Body of pancreas (tissue), 4 donors: ENCODE measurements at regions not wholly inside any gene's neighbourhood (a gene's known extent, or its start where the extent isn't known, plus 50 kb on each side); places are given as distances from the start of the nearest gene placed in this dataset.

Experiments
- POLR2A ChIP-seq, 3 donors: fragments of 450-650 bp; IDR thresholded peaks; one replicate each; pipeline ENCODE4 v1.6.1; 2016; ENCODE audit warnings: antibody characterized with exemption in 3 of 3, mild to moderate bottlenecking in 2 of 3
- TF ChIP-seq, protein P1 (sequence below), 7 experiments: fragments of 450-650 bp in 4 of 7; fragments of 200-600 bp in 3 of 7; sonication (generic) in 3 of 7; IDR thresholded peaks; one replicate each; pipeline ENCODE4 v1.5.1; 2016 to 2019; ENCODE audit warnings: antibody characterized with exemption in 7 of 7

DNA sequence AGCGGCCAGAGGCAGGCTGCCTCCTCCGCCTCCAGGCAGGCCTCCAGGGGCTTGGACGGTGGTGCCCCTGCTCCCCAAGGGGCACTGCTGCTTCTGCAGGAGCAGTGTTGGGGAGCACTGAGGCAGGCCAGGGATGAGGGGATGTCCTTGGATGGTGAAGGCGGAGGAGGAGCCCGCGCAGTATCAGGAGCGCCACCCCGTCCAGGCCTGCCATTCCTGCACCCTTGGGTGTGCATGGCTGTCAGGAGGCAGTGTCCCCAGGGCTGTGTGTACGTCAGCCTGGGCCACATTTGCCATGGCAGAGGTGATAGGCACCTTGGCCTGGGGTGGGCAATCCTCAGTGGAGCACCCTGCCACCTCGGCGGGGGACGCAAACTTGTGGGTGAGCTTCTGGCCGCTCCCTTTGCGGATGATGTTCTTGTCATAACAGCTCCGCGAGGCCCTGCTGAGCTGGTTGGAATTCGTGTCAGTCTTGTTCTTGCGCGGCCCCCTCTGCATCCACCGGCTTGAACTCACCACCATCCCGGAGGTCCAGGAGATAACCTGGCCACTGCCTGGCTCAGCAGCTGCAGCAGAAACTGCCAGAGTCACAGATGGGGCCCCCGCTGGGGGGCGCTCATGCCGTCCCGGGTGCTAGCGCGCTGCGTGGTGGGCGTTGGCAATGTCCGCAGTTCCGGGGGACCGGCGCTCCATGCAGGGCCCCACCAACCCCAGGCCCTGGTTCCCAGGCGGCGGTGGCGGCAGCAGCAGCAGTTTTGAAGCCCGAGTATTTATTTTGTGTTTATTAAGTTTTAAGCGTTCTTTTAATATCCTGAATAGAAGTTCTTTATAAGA lies 182.3 kb upstream of the ADCY1 start:
- TF ChIP-seq, protein P1, sequence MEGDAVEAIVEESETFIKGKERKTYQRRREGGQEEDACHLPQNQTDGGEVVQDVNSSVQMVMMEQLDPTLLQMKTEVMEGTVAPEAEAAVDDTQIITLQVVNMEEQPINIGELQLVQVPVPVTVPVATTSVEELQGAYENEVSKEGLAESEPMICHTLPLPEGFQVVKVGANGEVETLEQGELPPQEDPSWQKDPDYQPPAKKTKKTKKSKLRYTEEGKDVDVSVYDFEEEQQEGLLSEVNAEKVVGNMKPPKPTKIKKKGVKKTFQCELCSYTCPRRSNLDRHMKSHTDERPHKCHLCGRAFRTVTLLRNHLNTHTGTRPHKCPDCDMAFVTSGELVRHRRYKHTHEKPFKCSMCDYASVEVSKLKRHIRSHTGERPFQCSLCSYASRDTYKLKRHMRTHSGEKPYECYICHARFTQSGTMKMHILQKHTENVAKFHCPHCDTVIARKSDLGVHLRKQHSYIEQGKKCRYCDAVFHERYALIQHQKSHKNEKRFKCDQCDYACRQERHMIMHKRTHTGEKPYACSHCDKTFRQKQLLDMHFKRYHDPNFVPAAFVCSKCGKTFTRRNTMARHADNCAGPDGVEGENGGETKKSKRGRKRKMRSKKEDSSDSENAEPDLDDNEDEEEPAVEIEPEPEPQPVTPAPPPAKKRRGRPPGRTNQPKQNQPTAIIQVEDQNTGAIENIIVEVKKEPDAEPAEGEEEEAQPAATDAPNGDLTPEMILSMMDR (IDR thresholded peaks at IDR 0.05): no peak
- no peak for TF ChIP-seq POLR2A (IDR thresholded peaks at IDR 0.05)
